Skeletal muscle tissue (tissue), 3 donors: ENCODE measurements at regions not wholly inside any gene's neighbourhood (a gene's known extent, or its start where the extent isn't known, plus 50 kb on each side); places are given as distances from the start of the nearest gene placed in this dataset.

Experiments used
- H3K27ac ChIP-seq: one replicate; pipeline ENCODE4 v1.7.0; 2013; ENCODE audit warnings: mild to moderate bottlenecking, low read depth, low read length, inconsistent platforms
- H3K27me3 ChIP-seq, 3 donors: one replicate each; pipeline ENCODE4 v1.7.0; 2013; ENCODE audit warnings: low read length in 3 of 3; ENCODE audit not compliant: control insufficient read depth in 3 of 3, insufficient read depth in 3 of 3
- H3K36me3 ChIP-seq, 3 donors: one replicate each; pipeline ENCODE4 v1.7.0; 2013; ENCODE audit warnings: low read length in 3 of 3; ENCODE audit not compliant: control insufficient read depth in 3 of 3, insufficient read depth in 3 of 3
- H3K4me1 ChIP-seq, 3 donors: one replicate each; pipeline ENCODE4 v1.7.0; 2013; ENCODE audit warnings: low read length in 3 of 3, mild to moderate bottlenecking in 3 of 3; ENCODE audit not compliant: control insufficient read depth in 3 of 3, insufficient read depth in 3 of 3
- H3K4me3 ChIP-seq, 3 donors: one replicate each; pipeline ENCODE4 v1.7.0; 2013; ENCODE audit warnings: low read length in 3 of 3
- H3K9ac ChIP-seq, 3 donors: one replicate each; pipeline ENCODE4 v1.7.0; 2013; ENCODE audit warnings: low read length in 3 of 3, mild to moderate bottlenecking in 3 of 3, moderate library complexity in 2 of 3, low read depth in 1 of 3
- H3K9me3 ChIP-seq, 3 donors: one replicate each; pipeline ENCODE4 v1.7.0; 2013; ENCODE audit warnings: low read length in 3 of 3; ENCODE audit not compliant: control insufficient read depth in 3 of 3
- donor health status: Osteomylitis.

GRCh38 chr13:105147461-105147860 is 1388.0 kb downstream of the EFNB2 start:
- Histone ChIP-seq H3K27ac (no peak overlapping the region), H3K4me3 (no peak overlapping the region), H3K4me1 (no peaks in the 10 kb centered on the region), H3K27me3 (no peaks in the 10 kb centered on the region), H3K36me3 (no peaks in the 10 kb centered on the region), H3K9me3 (no peaks in the 10 kb centered on the region), H3K9ac (no peak overlapping the region)

- Histone ChIP-seq H3K9ac (no peak overlapping the region), H3K27me3 (no peaks in the 10 kb centered on the region), H3K4me3 (no peak overlapping the region), H3K27ac (no peak overlapping the region), H3K36me3 (no peaks in the 10 kb centered on the region), H3K4me1 (no peaks in the 10 kb centered on the region), H3K9me3 (no peaks in the 10 kb centered on the region)
These were observed 1390.5 kb downstream of the EFNB2 start for GRCh38 chr13:105144936-105145335.

- H3K36me3 ChIP-seq: no peaks in the 10 kb centered on the region
- no peak overlapping the region for H3K27ac ChIP-seq
- H3K27me3 ChIP-seq: no peaks in the 10 kb centered on the region
- H3K9me3 ChIP-seq: no peaks in the 10 kb centered on the region
- H3K9ac ChIP-seq: no peak overlapping the region
- no peak overlapping the region for H3K4me3 ChIP-seq
- no peaks in the 10 kb centered on the region for H3K4me1 ChIP-seq
These were observed 1391.4 kb downstream of the EFNB2 start for GRCh38 chr13:105144020-105144419.

- Histone ChIP-seq H3K4me1 (no peaks in the 10 kb centered on the region), H3K9ac (no peak overlapping the region), H3K27ac (no peak overlapping the region), H3K9me3 (no peaks in the 10 kb centered on the region), H3K27me3 (no peaks in the 10 kb centered on the region), H3K4me3 (no peak overlapping the region), H3K36me3 (no peaks in the 10 kb centered on the region)
These were observed 1392.9 kb downstream of the EFNB2 start for GRCh38 chr13:105142556-105142955.

GRCh38 chr13:105139380-105140285 is 1395.8 kb downstream of the EFNB2 start:
- H3K27ac ChIP-seq: no peak overlapping the region
- H3K9ac ChIP-seq: peak overlapping the region in 2 of 3 donors; percentile 1 to 10
- H3K4me3 ChIP-seq: peak overlapping the region; percentile 45 to 59 (median 47)
- H3K36me3 ChIP-seq: no peaks in the 10 kb centered on the region
- H3K4me1 ChIP-seq: no peaks in the 10 kb centered on the region
- H3K9me3 ChIP-seq: no peaks in the 10 kb centered on the region
- H3K27me3 ChIP-seq: no peaks in the 10 kb centered on the region

GRCh38 chr13:105139048-105139379 is 1396.4 kb downstream of the EFNB2 start:
- Histone ChIP-seq H3K4me3 (peak overlapping the region in 1 of 3 donors; percentile 59), H3K9me3 (no peaks in the 10 kb centered on the region), H3K27ac (no peak overlapping the region), H3K4me1 (no peaks in the 10 kb centered on the region), H3K36me3 (no peaks in the 10 kb centered on the region), H3K9ac (no peak overlapping the region), H3K27me3 (no peaks in the 10 kb centered on the region)

GRCh38 chr13:105135852-105136615 is 1399.4 kb downstream of the EFNB2 start:
- H3K4me3 ChIP-seq: no peak overlapping the region
- no peaks in the 10 kb centered on the region for H3K36me3 ChIP-seq

GRCh38 chr13:105127732-105128131 is 1407.7 kb downstream of the EFNB2 start:
- H3K9me3 ChIP-seq: no peaks in the 10 kb centered on the region
- no peak overlapping the region for H3K9ac ChIP-seq
- H3K4me3 ChIP-seq: no peak overlapping the region
- H3K36me3 ChIP-seq: no peaks in the 10 kb centered on the region
- H3K27me3 ChIP-seq: no peaks in the 10 kb centered on the region
- H3K4me1 ChIP-seq: no peaks in the 10 kb centered on the region
- no peak overlapping the region for H3K27ac ChIP-seq

More at GRCh38 chr13:105135852-105136615, 1399.4 kb downstream of the EFNB2 start:
- no peaks in the 10 kb centered on the region for H3K9me3 ChIP-seq
- H3K9ac ChIP-seq: no peak overlapping the region
- H3K4me1 ChIP-seq: no peaks in the 10 kb centered on the region
- H3K27me3 ChIP-seq: no peaks in the 10 kb centered on the region
- no peak overlapping the region for H3K27ac ChIP-seq

- Histone ChIP-seq H3K27ac (no peak overlapping the region), H3K4me3 (no peak overlapping the region), H3K36me3 (no peaks in the 10 kb centered on the region), H3K27me3 (no peaks in the 10 kb centered on the region), H3K9me3 (no peaks in the 10 kb centered on the region), H3K9ac (no peak overlapping the region), H3K4me1 (no peaks in the 10 kb centered on the region)
These were observed 1414.2 kb downstream of the EFNB2 start for GRCh38 chr13:105121221-105121620.

GRCh38 chr13:105118426-105118985 is 1417.0 kb downstream of the EFNB2 start:
- H3K9me3 ChIP-seq: peaks cover 0 to 5% (median 0%) of the 10 kb centered on the region in 3 donors
- no peak overlapping the region for H3K4me3 ChIP-seq
- H3K36me3 ChIP-seq: no peaks in the 10 kb centered on the region
- no peak overlapping the region for H3K9ac ChIP-seq
- H3K27ac ChIP-seq: no peak overlapping the region
- no peaks in the 10 kb centered on the region for H3K4me1 ChIP-seq
- H3K27me3 ChIP-seq: no peaks in the 10 kb centered on the region
